IMR-90 (cell line): ENCODE measurements at regions not wholly inside any gene's neighbourhood (a gene's known extent, or its start where the extent isn't known, plus 50 kb on each side); places are given as distances from the start of the nearest gene placed in this dataset.

ENCODE experiments used
- ATAC-seq: fragments of 200-7000 bp; cut with Tn5 transposase; 2 replicates; pipeline ENCODE4 v1.9.1; 2020; ENCODE audit warnings: low read depth, mild to moderate bottlenecking, moderate library complexity
- BruUV-seq: library from RNA; stranded (reverse); fragments of 400-500 nt; replicated peaks from 2 replicates; lab custom pipeline; 2021; lab: Mats Ljungman, UMichigan
- CTCF ChIA-PET: fragments of 300-600 bp; formaldehyde crosslinking; extraction: SDS; loops from one replicate; lab custom pipeline; 2021; ENCODE audit warnings: antibody characterized with exemption; lab: Yijun Ruan, JAX
- POLR2A ChIA-PET: fragments of 300-600 bp; sonication (Branson Sonifier 250); formaldehyde crosslinking; loops from one replicate; lab custom pipeline; 2022; ENCODE audit warnings: antibody characterized with exemption; ENCODE audit not compliant: unreplicated experiment; lab: Charles Lee
- DNase-seq: peaks from one replicate; pipeline ENCODE4 v3.0.0; 2013
- H2AFZ ChIP-seq: replicated peaks from 2 replicates; pipeline ENCODE3; 2013; ENCODE audit warnings: low read length, mild to moderate bottlenecking; ENCODE audit not compliant: poor library complexity
- H2AK5ac ChIP-seq: 2 replicates; pipeline ENCODE4 v1.6.1; 2013; ENCODE audit warnings: low read depth, low read length, inconsistent platforms
- H2AK9ac ChIP-seq: replicated peaks from 2 replicates; pipeline ENCODE3; 2013; ENCODE audit warnings: mild to moderate bottlenecking, low read depth, low read length, moderate library complexity; ENCODE audit not compliant: poor library complexity
- H2BK120ac ChIP-seq: 2 replicates; pipeline ENCODE4 v1.6.1; 2013; ENCODE audit warnings: low read depth, low read length, inconsistent platforms
- H2BK15ac ChIP-seq: 3 replicates; pipeline ENCODE4 v1.6.1; 2013; ENCODE audit warnings: low read depth, low read length, inconsistent platforms
- H2BK20ac ChIP-seq: 2 replicates; pipeline ENCODE4 v1.6.1; 2013; ENCODE audit warnings: low read depth, mild to moderate bottlenecking, inconsistent platforms, low read length, moderate library complexity
- H2BK5ac ChIP-seq: 2 replicates; pipeline ENCODE4 v1.6.1; 2013; ENCODE audit warnings: mild to moderate bottlenecking, low read depth, low read length, inconsistent platforms; ENCODE audit not compliant: poor library complexity, severe bottlenecking
- H3K14ac ChIP-seq: replicated peaks from 2 replicates; pipeline ENCODE4 v1.6.1; 2013; ENCODE audit warnings: low read depth, low read length, inconsistent platforms
- H3K18ac ChIP-seq: 2 replicates; pipeline ENCODE4 v1.6.1; 2013; ENCODE audit warnings: low read depth, low read length, control low read depth
- H3K23ac ChIP-seq: 2 replicates; pipeline ENCODE4 v1.6.1; 2013; ENCODE audit warnings: low read depth, low read length, inconsistent platforms
- H3K27ac ChIP-seq: 2 replicates; pipeline ENCODE4 v1.5.1; 2013; ENCODE audit warnings: mild to moderate bottlenecking, control low read depth, low read length; ENCODE audit not compliant: insufficient read depth
- H3K27me3 ChIP-seq: 2 replicates; pipeline ENCODE4 v1.6.1; 2013; ENCODE audit warnings: low read length; ENCODE audit not compliant: control insufficient read depth, insufficient read depth
- H3K36me3 ChIP-seq: 2 replicates; pipeline ENCODE4 v1.6.1; 2013; ENCODE audit warnings: low read length, mixed read lengths; ENCODE audit not compliant: control insufficient read depth, insufficient read depth
- H3K4ac ChIP-seq: 2 replicates; pipeline ENCODE4 v1.6.1; 2013; ENCODE audit warnings: low read depth, low read length, inconsistent platforms
- H3K4me1 ChIP-seq: 2 replicates; pipeline ENCODE4 v1.6.1; 2013; ENCODE audit warnings: low read length, mixed read lengths; ENCODE audit not compliant: control insufficient read depth, insufficient read depth
- H3K4me2 ChIP-seq: 2 replicates; pipeline ENCODE4 v1.6.1; 2013; ENCODE audit warnings: low read depth, mild to moderate bottlenecking, control low read depth, low read length, moderate library complexity
- H3K4me3 ChIP-seq: 2 replicates; pipeline ENCODE4 v1.5.1; 2013; ENCODE audit warnings: low read depth, mild to moderate bottlenecking, control low read depth, low read length, moderate library complexity; ENCODE audit not compliant: insufficient read depth
- H3K56ac ChIP-seq: 2 replicates; pipeline ENCODE4 v1.6.1; 2013; ENCODE audit warnings: low read length, inconsistent platforms; ENCODE audit not compliant: insufficient read depth; ENCODE audit errors: extremely low read depth
- H3K79me1 ChIP-seq, 2 experiments: 2 replicates each; pipeline ENCODE4 v1.6.1; 2013; ENCODE audit warnings: low read length in 2 of 2, inconsistent platforms in 1 of 2, low read depth in 1 of 2
- H3K9ac ChIP-seq: 2 replicates; pipeline ENCODE4 v1.6.1; 2013; ENCODE audit warnings: low read depth, low read length, control low read depth
- H3K9me1 ChIP-seq: 2 replicates; pipeline ENCODE4 v1.6.1; 2013; ENCODE audit warnings: low read length, inconsistent platforms; ENCODE audit not compliant: insufficient read depth
- H3K9me3 ChIP-seq: 2 replicates; pipeline ENCODE4 v1.6.1; 2013; ENCODE audit warnings: low read length; ENCODE audit not compliant: control insufficient read depth, insufficient read depth
- H4K20me1 ChIP-seq: 2 replicates; pipeline ENCODE4 v1.6.1; 2013; ENCODE audit warnings: low read length, inconsistent platforms; ENCODE audit not compliant: insufficient read depth
- H4K5ac ChIP-seq: 2 replicates; pipeline ENCODE4 v1.6.1; 2013; ENCODE audit warnings: mild to moderate bottlenecking, low read depth, low read length, control low read depth
- H4K8ac ChIP-seq, 2 experiments: 2 replicates each; pipeline ENCODE4 v1.6.1; 2013; ENCODE audit warnings: low read depth in 2 of 2, low read length in 2 of 2, control low read depth in 1 of 2, inconsistent platforms in 1 of 2
- H4K91ac ChIP-seq: 2 replicates; pipeline ENCODE4 v1.6.1; 2013; ENCODE audit warnings: low read depth, low read length, inconsistent platforms; ENCODE audit not compliant: insufficient read depth
- BHLHE40 ChIP-seq: fragments of 150-350 bp; IDR thresholded peaks from 2 replicates; pipeline ENCODE4 v1.6.1; 2016; ENCODE audit warnings: mild to moderate bottlenecking, low read depth, low read length
- CEBPB ChIP-seq: IDR thresholded peaks from 2 replicates; pipeline ENCODE4 v1.6.1; 2012; ENCODE audit warnings: low read depth, low read length, improper control_type of control experiment
- CHD1 ChIP-seq: IDR thresholded peaks from 2 replicates; pipeline ENCODE4 v1.6.1; 2012; ENCODE audit warnings: low read depth, low read length, improper control_type of control experiment
- CTCF ChIP-seq: conservative IDR thresholded peaks from 2 replicates; pipeline ENCODE4 v1.5.1; 2012; ENCODE audit warnings: mild to moderate bottlenecking, low read depth, low read length, improper control_type of control experiment
- ELK1 ChIP-seq: fragments of 150-350 bp; IDR thresholded peaks from 2 replicates; pipeline ENCODE4 v1.6.1; 2016; ENCODE audit warnings: low read depth, mild to moderate bottlenecking, low read length, moderate library complexity, borderline replicate concordance
- FOS ChIP-seq: fragments of 150-350 bp; IDR thresholded peaks from 2 replicates; pipeline ENCODE4 v1.6.1; 2016; ENCODE audit warnings: low read depth, low read length
- MAFK ChIP-seq: IDR thresholded peaks from 2 replicates; pipeline ENCODE4 v1.6.1; 2012; ENCODE audit warnings: low read depth, low read length, improper control_type of control experiment
- MAZ ChIP-seq: IDR thresholded peaks from 2 replicates; pipeline ENCODE4 v1.6.1; 2012; ENCODE audit warnings: low read depth, mild to moderate bottlenecking, low read length, improper control_type of control experiment, moderate library complexity, borderline replicate concordance
- NFE2L2 ChIP-seq: fragments of 150-350 bp; IDR thresholded peaks from 2 replicates; pipeline ENCODE4 v1.6.1; 2016; ENCODE audit warnings: low read depth, mild to moderate bottlenecking, low read length
- POLR2A ChIP-seq: IDR thresholded peaks from 2 replicates; pipeline ENCODE4 v1.6.1; 2012; ENCODE audit warnings: mild to moderate bottlenecking, low read depth, low read length
- RAD21 ChIP-seq: IDR thresholded peaks from 2 replicates; pipeline ENCODE4 v1.6.1; 2012; ENCODE audit warnings: low read length, improper control_type of control experiment
- RCOR1 ChIP-seq: IDR thresholded peaks from 2 replicates; pipeline ENCODE4 v1.6.1; 2012; ENCODE audit warnings: mild to moderate bottlenecking, low read length, improper control_type of control experiment; ENCODE audit not compliant: insufficient replicate concordance
- RFX5 ChIP-seq: IDR thresholded peaks from 2 replicates; pipeline ENCODE4 v1.8.0; 2012; ENCODE audit warnings: low read depth, mild to moderate bottlenecking, low read length, moderate library complexity
- SMC3 ChIP-seq: fragments of 150-350 bp; IDR thresholded peaks from 2 replicates; pipeline ENCODE4 v1.6.1; 2016; ENCODE audit warnings: low read depth, mild to moderate bottlenecking, antibody characterized with exemption, low read length, moderate library complexity
- USF2 ChIP-seq: fragments of 150-350 bp; IDR thresholded peaks from 2 replicates; pipeline ENCODE4 v1.6.1; 2017; ENCODE audit warnings: mild to moderate bottlenecking, antibody characterized with exemption, low read length, low read depth
- WGBS, 2 experiments: methylation state at CpG; one replicate each; pipeline versions ENCODE4 v1.1.5 to v1.1.7; 2013; ENCODE audit warnings: missing lambda C conversion rate in 2 of 2; ENCODE audit not compliant: insufficient read length in 1 of 2; ENCODE audit errors: extremely low coverage in 2 of 2; 5-methylcytosine and 5-hydroxymethylcytosine counted together
- dilution Hi-C: fragments of 300-500 bp; cut with HindIII; formaldehyde crosslinking; loops from one replicate; pipeline ENCODE4 v1.14.3; 2018; ENCODE audit warnings: low sequenced_read_pairs; ENCODE audit not compliant: unreplicated experiment
- in situ Hi-C: fragments of 300-500 bp; cut with MboI; formaldehyde crosslinking; loops from 3 replicates; pipeline ENCODE4 v1.14.3; 2019; ENCODE audit warnings: low sequenced_read_pairs, inconsistent platforms, mixed read lengths
- intact Hi-C: fragments of 100-400 bp; cut with micrococcal nuclease; formaldehyde crosslinking; loops from 2 replicates; pipeline ENCODE4 v1.10.0; 2022

- ChIA-PET CTCF (interaction anchor here (0.6 kb wide), 2 partner anchors 10 to 21 kb away, joined by 3 to 5 read pairs; no protein-coding TSS in a partner anchor), POLR2A (no interaction called here)
- no peak overlapping the region for H2AFZ ChIP-seq
- H3K4me2 ChIP-seq: no peak overlapping the region
- in situ Hi-C loops (no loop called here), dilution Hi-C loops (no loop called here), intact Hi-C loops (no loop called here)
- H2AK9ac ChIP-seq: no peak overlapping the region
- H4K91ac ChIP-seq: no peak overlapping the region
- H3K79me1 ChIP-seq: no peaks in the 10 kb centered on the region
- no peaks in the 10 kb centered on the region for H4K20me1 ChIP-seq
- H2AK5ac ChIP-seq: no peak overlapping the region
- no peak overlapping the region for H3K9ac ChIP-seq
- ATAC-seq (no peak), DNase-seq (no peak)
- no peak overlapping the region for H2BK120ac ChIP-seq
- no CpG with 5 or more reads among the region's 1 CpG for WGBS, 2 experiments
- no peaks in the 10 kb centered on the region for H3K4me1 ChIP-seq
- no peaks in the 10 kb centered on the region for H3K27me3 ChIP-seq
- no peaks in the 10 kb centered on the region for H3K36me3 ChIP-seq
- H2BK20ac ChIP-seq: no peak overlapping the region
- H3K14ac ChIP-seq: no peak overlapping the region
- no peak for TF ChIP-seq CEBPB
- no peak for TF ChIP-seq MAFK
- no peak for TF ChIP-seq NFE2L2
- TF ChIP-seq USF2: no peak
- no peak for TF ChIP-seq CHD1
- TF ChIP-seq POLR2A: no peak
- TF ChIP-seq BHLHE40: no peak
- TF ChIP-seq RAD21: no peak
- no peak for TF ChIP-seq SMC3
- TF ChIP-seq CTCF: no peak
- no peak for TF ChIP-seq RFX5
- no peak for TF ChIP-seq MAZ
- TF ChIP-seq RCOR1: no peak
- no peak for TF ChIP-seq FOS
- no peak for TF ChIP-seq ELK1
- no peak overlapping the region for H2BK15ac ChIP-seq
- no peak overlapping the region for H3K4me3 ChIP-seq
- BruUV-seq: no TSS peak
- no peak overlapping the region for H3K23ac ChIP-seq
- no peak overlapping the region for H3K4ac ChIP-seq
- no peak overlapping the region for H4K5ac ChIP-seq
- no peak overlapping the region for H3K18ac ChIP-seq
- no peak overlapping the region for H3K56ac ChIP-seq
- no peak overlapping the region for H4K8ac ChIP-seq
- no peaks in the 10 kb centered on the region for H3K9me1 ChIP-seq
- no peak overlapping the region for H2BK5ac ChIP-seq
- no peak overlapping the region for H3K27ac ChIP-seq
- H3K9me3 ChIP-seq: no peaks in the 10 kb centered on the region
Observed at GRCh38 chr11:116262370-116262769, 510.4 kb downstream of the BUD13 start.
